Activated B cell treated with CpG ODN at 0.5 μM for 24 hours (primary cell): ENCODE measurements at regions not wholly inside any gene's neighbourhood (a gene's known extent, or its start where the extent isn't known, plus 50 kb on each side); places are given as distances from the start of the nearest gene placed in this dataset.

Experiments used
- ATAC-seq: fragments of 200-7000 bp; cut with Tn5 transposase; one replicate; pipeline ENCODE4 v1.10.0; 2021; ENCODE audit warnings: low read depth, mild to moderate bottlenecking, moderate library complexity
- CTCF ChIA-PET: fragments of 350-600 bp; sonication (Branson Sonifier 250); formaldehyde crosslinking; loops from one replicate; lab custom pipeline; 2021; ENCODE audit warnings: antibody characterized with exemption; lab: Charles Lee
- POLR2A ChIA-PET: fragments of 350-600 bp; sonication (Branson Sonifier 250); formaldehyde crosslinking; loops from one replicate; lab custom pipeline; 2021; ENCODE audit warnings: antibody characterized with exemption; lab: Charles Lee
- DNase-seq: peaks from one replicate; pipeline ENCODE4 v3.0.0; 2022
- H3K27ac Mint-ChIP-seq: one replicate; pipeline ENCODE4 v1.8.0; 2020; ENCODE audit warnings: mixed read lengths
- H3K27me3 Mint-ChIP-seq: one replicate; pipeline ENCODE4 v1.8.0; 2021; ENCODE audit warnings: mixed read lengths
- H3K36me3 Mint-ChIP-seq: one replicate; pipeline ENCODE4 v1.8.0; 2021; ENCODE audit warnings: low read depth, mixed read lengths
- H3K4me1 Mint-ChIP-seq: one replicate; pipeline ENCODE4 v1.8.0; 2021; ENCODE audit warnings: mixed read lengths
- H3K4me3 Mint-ChIP-seq: one replicate; pipeline ENCODE4 v1.8.0; 2020; ENCODE audit warnings: mild to moderate bottlenecking, mixed read lengths
- H3K9me3 Mint-ChIP-seq: one replicate; pipeline ENCODE4 v1.8.0; 2020; ENCODE audit warnings: mixed read lengths
- CTCF ChIP-seq: fragments of 200-600 bp; IDR thresholded peaks from one replicate; pipeline ENCODE4 v1.8.0; 2022; ENCODE audit warnings: antibody characterized with exemption, mild to moderate bottlenecking
- intact Hi-C: fragments of 100-400 bp; cut with micrococcal nuclease; formaldehyde crosslinking; loops from one replicate; pipeline ENCODE4 v1.15.1; 2024

- Mint-ChIP-seq H3K27me3 (peaks cover 2% of the 10 kb centered on the region), H3K27ac (no peak overlapping the region), H3K9me3 (no peaks in the 10 kb centered on the region), H3K36me3 (no peaks in the 10 kb centered on the region), H3K4me1 (no peaks in the 10 kb centered on the region), H3K4me3 (no peak overlapping the region)
- ChIA-PET CTCF (no interaction called here), POLR2A (no interaction called here)
- intact Hi-C loops: no loop called here
- no peak for ATAC-seq
- TF ChIP-seq CTCF: no peak
- no peak for DNase-seq
Observed at GRCh38 chr15:29455530-29455929, 185.9 kb upstream of the NSMCE3 start.

DNA sequence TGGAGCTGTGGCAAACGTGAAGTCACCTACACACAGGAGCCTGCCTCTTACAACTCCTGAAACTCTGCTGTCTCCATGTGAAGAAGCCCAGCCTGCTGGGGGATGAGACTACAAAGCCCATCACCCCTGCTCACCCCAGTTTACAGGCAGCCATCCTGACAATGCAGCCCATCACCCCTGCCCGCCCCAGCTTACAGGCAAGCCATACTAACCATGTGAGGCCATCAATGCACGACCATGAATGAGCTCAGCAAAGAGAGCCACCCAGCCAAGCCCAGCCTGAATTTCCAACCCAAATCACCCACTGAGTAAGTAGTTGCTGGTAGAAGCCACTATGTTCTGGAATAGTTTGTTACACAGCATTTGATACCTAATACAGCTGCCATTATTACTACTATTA lies 185.4 kb upstream of the NSMCE3 start:
- intact Hi-C loops: no loop called here
- POLR2A ChIA-PET: no interaction called here
- peaks cover 2% of the 10 kb centered on the region for H3K27me3 Mint-ChIP-seq
- no peaks in the 10 kb centered on the region for H3K9me3 Mint-ChIP-seq
- no peaks in the 10 kb centered on the region for H3K4me1 Mint-ChIP-seq
- H3K27ac Mint-ChIP-seq: no peak overlapping the region
- no peaks in the 10 kb centered on the region for H3K36me3 Mint-ChIP-seq
- CTCF ChIA-PET: no interaction called here
- H3K4me3 Mint-ChIP-seq: no peak overlapping the region
- no peak for DNase-seq
- TF ChIP-seq CTCF: no peak
- ATAC-seq: no peak

DNA sequence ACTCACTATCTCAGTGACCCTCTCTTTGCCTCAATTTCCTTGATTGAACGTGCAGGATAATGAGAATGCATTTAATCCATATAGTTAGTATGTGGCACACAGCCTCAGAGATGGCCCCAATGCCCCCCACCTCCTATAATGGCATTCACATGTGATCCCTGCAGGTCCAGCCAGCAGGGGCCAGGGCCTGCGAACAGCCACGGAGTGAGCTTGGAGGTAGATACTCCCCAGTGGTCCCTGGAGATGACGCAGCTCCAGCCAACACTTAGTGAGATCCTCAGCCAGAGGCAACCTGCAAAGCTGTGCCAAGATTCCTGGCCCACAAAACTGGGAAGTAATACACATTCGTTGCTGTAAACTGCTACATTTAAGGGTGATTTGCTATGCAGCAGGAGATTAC lies 184.9 kb upstream of the NSMCE3 start:
- DNase-seq (no peak), ATAC-seq (no peak)
- no peaks in the 10 kb centered on the region for H3K9me3 Mint-ChIP-seq
- H3K27ac Mint-ChIP-seq: no peak overlapping the region
- H3K4me3 Mint-ChIP-seq: no peak overlapping the region
- H3K27me3 Mint-ChIP-seq: peaks cover 2% of the 10 kb centered on the region
- no peaks in the 10 kb centered on the region for H3K4me1 Mint-ChIP-seq
- no peaks in the 10 kb centered on the region for H3K36me3 Mint-ChIP-seq
- intact Hi-C loops: no loop called here
- POLR2A ChIA-PET: no interaction called here
- TF ChIP-seq CTCF: no peak
- CTCF ChIA-PET: no interaction called here

DNA sequence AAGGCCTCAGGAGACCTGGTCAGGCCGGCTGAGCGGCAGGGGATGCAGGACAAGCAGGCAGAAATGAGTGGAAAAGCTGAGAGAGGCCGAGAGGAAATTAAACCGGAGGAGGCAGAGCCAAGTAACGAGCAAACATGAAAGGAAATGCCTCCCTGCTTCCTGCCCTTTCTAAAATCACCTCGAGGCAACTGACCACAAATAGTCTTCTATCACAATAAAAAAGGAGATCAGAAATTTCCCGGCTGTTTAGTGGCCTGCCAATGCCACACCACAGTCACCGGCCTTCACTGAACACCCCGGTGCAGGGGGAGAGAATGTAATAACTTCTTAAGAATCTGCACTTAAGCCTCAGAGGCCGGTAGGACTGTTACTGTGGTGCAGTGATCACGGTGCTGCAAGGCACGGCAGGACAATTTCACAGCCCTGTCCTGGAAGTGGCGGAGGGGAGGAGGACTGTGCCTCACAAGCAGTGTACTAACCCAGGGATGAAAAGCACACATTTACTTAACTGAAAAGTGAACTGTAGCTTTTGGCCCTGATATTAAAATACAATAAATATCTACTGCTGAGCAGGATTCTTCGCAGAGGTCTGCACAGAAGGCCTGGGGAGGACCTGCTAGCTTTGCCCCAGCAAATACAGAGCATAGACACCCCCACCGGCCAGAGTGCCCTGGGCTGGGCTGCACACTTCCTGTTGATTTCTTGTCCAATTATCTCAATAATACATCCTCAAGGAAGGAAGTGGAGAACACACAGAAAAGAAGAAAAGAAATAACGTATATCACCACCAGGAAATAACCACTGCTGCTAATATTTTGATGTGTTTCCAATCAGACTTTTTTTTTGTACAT lies 183.5 kb upstream of the NSMCE3 start:
- DNase-seq: no peak
- no peak overlapping the region for H3K27ac Mint-ChIP-seq
- no peak for ATAC-seq
- POLR2A ChIA-PET: no interaction called here
- TF ChIP-seq CTCF: no peak
- no peaks in the 10 kb centered on the region for H3K9me3 Mint-ChIP-seq
- no peak overlapping the region for H3K4me3 Mint-ChIP-seq
- CTCF ChIA-PET: no interaction called here
- no peaks in the 10 kb centered on the region for H3K4me1 Mint-ChIP-seq
- intact Hi-C loops: no loop called here
- H3K36me3 Mint-ChIP-seq: no peaks in the 10 kb centered on the region
- H3K27me3 Mint-ChIP-seq: peaks cover 2% of the 10 kb centered on the region

GRCh38 chr15:29451201-29451781 lies 181.7 kb upstream of the NSMCE3 start:
- no peak overlapping the region for H3K4me3 Mint-ChIP-seq
- no peaks in the 10 kb centered on the region for H3K4me1 Mint-ChIP-seq
- no peak for ATAC-seq
- intact Hi-C loops: no loop called here
- no peak for DNase-seq
- POLR2A ChIA-PET: no interaction called here
- TF ChIP-seq CTCF: no peak
- H3K36me3 Mint-ChIP-seq: no peaks in the 10 kb centered on the region
- no peaks in the 10 kb centered on the region for H3K9me3 Mint-ChIP-seq
- peaks cover 2% of the 10 kb centered on the region for H3K27me3 Mint-ChIP-seq
- no peak overlapping the region for H3K27ac Mint-ChIP-seq
- CTCF ChIA-PET: no interaction called here
